ENCODE measurements at regions not wholly inside any gene's neighbourhood (a gene's known extent, or its start where the extent isn't known, plus 50 kb on each side); places are given as distances from the start of the nearest gene placed in this dataset.

DNA sequence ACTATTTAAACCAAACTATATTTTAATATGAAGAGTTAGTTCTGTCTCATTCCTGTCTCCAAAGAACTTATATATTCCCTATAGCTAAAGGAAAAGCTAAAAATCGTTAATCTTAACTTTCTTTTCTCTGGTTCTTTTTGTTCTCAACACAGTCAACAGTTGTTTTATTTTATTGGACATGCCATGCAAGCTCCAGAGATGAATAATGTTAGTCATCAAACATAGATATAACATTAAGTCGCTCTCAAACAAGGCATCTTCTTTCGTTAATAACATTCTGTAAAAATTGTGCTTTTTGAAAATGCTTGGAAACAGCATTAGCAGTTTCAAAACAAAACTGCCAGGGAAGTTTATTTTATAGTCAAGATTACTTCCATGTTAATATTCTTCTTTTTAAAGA, 117.9 kb upstream of the GPM6A start:
- Histone ChIP-seq H3K9ac (no peak overlapping the region), H4K20me1 (ENCODE audit: insufficient read depth) (no peaks in the 10 kb centered on the region), H3K4me2 (no peak overlapping the region), H3K9me2 (no peaks in the 10 kb centered on the region; the same call in 1 of the 2 replicates), H3K27me3 (ENCODE audit: insufficient read depth) (no peaks in the 10 kb centered on the region), H2AFZ (ENCODE audit: low read depth) (no peak overlapping the region), H3K36me3 (replicated peaks in 1 of 2; ENCODE audit: control insufficient read depth in 1 of 2, insufficient read depth in 2 of 2, low read length in 1 of 2) (no peaks in the 10 kb centered on the region), H3K4me1 (ENCODE audit: control insufficient read depth in 1 of 2, insufficient read depth in 2 of 2, low read depth in 1 of 2, low read length in 1 of 2) (no peaks in the 10 kb centered on the region), H3F3A (replicated peaks; ENCODE audit: insufficient read depth) (no peaks in the 10 kb centered on the region), H3K4me3 (ENCODE audit: low read depth in 2 of 2, low read length in 1 of 2) (no peak overlapping the region), H3K79me2 (ENCODE audit: insufficient read depth) (no peaks in the 10 kb centered on the region), H3K27ac (ENCODE audit: low read depth in 2 of 2, low read length in 1 of 2) (no peak overlapping the region), H3K9me3 (no peaks in the 10 kb centered on the region)
- 6% methylated on average over 3 of the region's 3 CpGs for WGBS (ENCODE audit: low lambda C conversion rate)
- no peak for DNase-seq
- ChIA-PET CTCF (no interaction called here), POLR2A (no interaction called here)
- TF ChIP-seq GABPA (IDR thresholded peaks at IDR 0.05; ENCODE audit: low read depth) (no peak), RFX5 (IDR thresholded peaks at IDR 0.05; ENCODE audit: low read length) (no peak), SIN3A (IDR thresholded peaks at IDR 0.05; ENCODE audit: borderline replicate concordance, low read depth, low read length) (no peak), EZH2phosphoT487 (IDR thresholded peaks at IDR 0.05; ENCODE audit: borderline replicate concordance, low read depth) (no peak), RXRA (IDR thresholded peaks at IDR 0.05; ENCODE audit: borderline replicate concordance, low read depth) (no peak), RAD21 (IDR thresholded peaks at IDR 0.05; ENCODE audit: low read length) (no peak), GATA2 (CRISPR knock-in tag; IDR thresholded peaks at IDR 0.05) (no peak), YY1 (IDR thresholded peaks at IDR 0.05; ENCODE audit: low read depth) (no peak), TAF1 (IDR thresholded peaks at IDR 0.05; ENCODE audit: borderline replicate concordance, low read depth, low read length) (no peak), ELF1 (IDR thresholded peaks at IDR 0.05) (no peak)
- TF ChIP-seq, protein P1, sequence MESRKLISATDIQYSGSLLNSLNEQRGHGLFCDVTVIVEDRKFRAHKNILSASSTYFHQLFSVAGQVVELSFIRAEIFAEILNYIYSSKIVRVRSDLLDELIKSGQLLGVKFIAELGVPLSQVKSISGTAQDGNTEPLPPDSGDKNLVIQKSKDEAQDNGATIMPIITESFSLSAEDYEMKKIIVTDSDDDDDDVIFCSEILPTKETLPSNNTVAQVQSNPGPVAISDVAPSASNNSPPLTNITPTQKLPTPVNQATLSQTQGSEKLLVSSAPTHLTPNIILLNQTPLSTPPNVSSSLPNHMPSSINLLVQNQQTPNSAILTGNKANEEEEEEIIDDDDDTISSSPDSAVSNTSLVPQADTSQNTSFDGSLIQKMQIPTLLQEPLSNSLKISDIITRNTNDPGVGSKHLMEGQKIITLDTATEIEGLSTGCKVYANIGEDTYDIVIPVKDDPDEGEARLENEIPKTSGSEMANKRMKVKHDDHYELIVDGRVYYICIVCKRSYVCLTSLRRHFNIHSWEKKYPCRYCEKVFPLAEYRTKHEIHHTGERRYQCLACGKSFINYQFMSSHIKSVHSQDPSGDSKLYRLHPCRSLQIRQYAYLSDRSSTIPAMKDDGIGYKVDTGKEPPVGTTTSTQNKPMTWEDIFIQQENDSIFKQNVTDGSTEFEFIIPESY (IDR thresholded peaks at IDR 0.05; ENCODE audit: borderline replicate concordance, low read depth): no peak
- TF ChIP-seq, protein P2, sequence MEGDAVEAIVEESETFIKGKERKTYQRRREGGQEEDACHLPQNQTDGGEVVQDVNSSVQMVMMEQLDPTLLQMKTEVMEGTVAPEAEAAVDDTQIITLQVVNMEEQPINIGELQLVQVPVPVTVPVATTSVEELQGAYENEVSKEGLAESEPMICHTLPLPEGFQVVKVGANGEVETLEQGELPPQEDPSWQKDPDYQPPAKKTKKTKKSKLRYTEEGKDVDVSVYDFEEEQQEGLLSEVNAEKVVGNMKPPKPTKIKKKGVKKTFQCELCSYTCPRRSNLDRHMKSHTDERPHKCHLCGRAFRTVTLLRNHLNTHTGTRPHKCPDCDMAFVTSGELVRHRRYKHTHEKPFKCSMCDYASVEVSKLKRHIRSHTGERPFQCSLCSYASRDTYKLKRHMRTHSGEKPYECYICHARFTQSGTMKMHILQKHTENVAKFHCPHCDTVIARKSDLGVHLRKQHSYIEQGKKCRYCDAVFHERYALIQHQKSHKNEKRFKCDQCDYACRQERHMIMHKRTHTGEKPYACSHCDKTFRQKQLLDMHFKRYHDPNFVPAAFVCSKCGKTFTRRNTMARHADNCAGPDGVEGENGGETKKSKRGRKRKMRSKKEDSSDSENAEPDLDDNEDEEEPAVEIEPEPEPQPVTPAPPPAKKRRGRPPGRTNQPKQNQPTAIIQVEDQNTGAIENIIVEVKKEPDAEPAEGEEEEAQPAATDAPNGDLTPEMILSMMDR (IDR thresholded peaks at IDR 0.05): no peak
- TF ChIP-seq, protein P3, sequence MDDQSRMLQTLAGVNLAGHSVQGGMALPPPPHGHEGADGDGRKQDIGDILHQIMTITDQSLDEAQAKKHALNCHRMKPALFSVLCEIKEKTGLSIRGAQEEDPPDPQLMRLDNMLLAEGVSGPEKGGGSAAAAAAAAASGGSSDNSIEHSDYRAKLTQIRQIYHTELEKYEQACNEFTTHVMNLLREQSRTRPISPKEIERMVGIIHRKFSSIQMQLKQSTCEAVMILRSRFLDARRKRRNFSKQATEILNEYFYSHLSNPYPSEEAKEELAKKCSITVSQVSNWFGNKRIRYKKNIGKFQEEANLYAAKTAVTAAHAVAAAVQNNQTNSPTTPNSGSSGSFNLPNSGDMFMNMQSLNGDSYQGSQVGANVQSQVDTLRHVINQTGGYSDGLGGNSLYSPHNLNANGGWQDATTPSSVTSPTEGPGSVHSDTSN (IDR thresholded peaks at IDR 0.05): no peak

DNA sequence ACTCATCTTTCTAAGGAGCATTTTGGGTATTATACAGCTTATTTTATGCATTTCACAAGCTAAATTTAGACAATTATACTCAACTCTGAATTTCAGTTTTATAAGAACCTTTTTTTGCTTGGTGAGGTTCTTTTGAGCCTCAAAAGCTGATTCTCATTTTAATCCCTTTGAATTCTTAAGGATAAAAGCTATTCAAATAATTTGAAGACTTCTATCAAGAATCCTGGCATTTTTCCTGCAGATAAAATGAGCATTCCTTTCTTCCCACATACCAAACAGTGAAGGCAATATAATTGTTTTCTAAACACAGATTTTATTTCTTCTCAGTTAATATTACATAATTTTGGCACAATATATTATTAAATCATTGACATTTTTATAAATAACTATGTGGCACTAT, 118.4 kb upstream of the GPM6A start:
- Histone ChIP-seq H3K36me3 (replicated peaks in 1 of 2; ENCODE audit: control insufficient read depth in 1 of 2, insufficient read depth in 2 of 2, low read length in 1 of 2) (no peaks in the 10 kb centered on the region), H3K4me2 (no peak overlapping the region), H3K9me2 (no peaks in the 10 kb centered on the region; the same call in 1 of the 2 replicates), H3K27ac (ENCODE audit: low read depth in 2 of 2, low read length in 1 of 2) (no peak overlapping the region), H3K27me3 (ENCODE audit: insufficient read depth) (no peaks in the 10 kb centered on the region), H3K9me3 (no peaks in the 10 kb centered on the region), H3K4me3 (ENCODE audit: low read depth in 2 of 2, low read length in 1 of 2) (no peak overlapping the region), H4K20me1 (ENCODE audit: insufficient read depth) (no peaks in the 10 kb centered on the region), H3K9ac (no peak overlapping the region), H2AFZ (ENCODE audit: low read depth) (no peak overlapping the region), H3F3A (replicated peaks; ENCODE audit: insufficient read depth) (no peaks in the 10 kb centered on the region), H3K4me1 (ENCODE audit: control insufficient read depth in 1 of 2, insufficient read depth in 2 of 2, low read depth in 1 of 2, low read length in 1 of 2) (no peaks in the 10 kb centered on the region), H3K79me2 (ENCODE audit: insufficient read depth) (no peaks in the 10 kb centered on the region)
- CTCF ChIA-PET: no interaction called here
- POLR2A ChIA-PET: no interaction called here
- TF ChIP-seq MEF2A (IDR thresholded peaks at IDR 0.05; ENCODE audit: borderline replicate concordance, low read depth) (no peak), TAF1 (IDR thresholded peaks at IDR 0.05; ENCODE audit: borderline replicate concordance, low read depth, low read length) (no peak), SIN3A (IDR thresholded peaks at IDR 0.05; ENCODE audit: borderline replicate concordance, low read depth, low read length) (no peak), TEAD4 (IDR thresholded peaks at IDR 0.05; ENCODE audit: borderline replicate concordance, insufficient read depth) (no peak), TCF12 (IDR thresholded peaks at IDR 0.05) (no peak), GABPA (IDR thresholded peaks at IDR 0.05; ENCODE audit: low read depth) (no peak), EP300 (IDR thresholded peaks at IDR 0.05; ENCODE audit: borderline replicate concordance in 1 of 2, low read depth in 1 of 2, low read length in 1 of 2) (no peak), FOSL2 (IDR thresholded peaks at IDR 0.05; ENCODE audit: borderline replicate concordance, low read depth) (no peak), EZH2phosphoT487 (IDR thresholded peaks at IDR 0.05; ENCODE audit: borderline replicate concordance, low read depth) (no peak), CHD2 (IDR thresholded peaks at IDR 0.05; ENCODE audit: low read length, partially characterized antibody) (no peak), GATA2 (CRISPR knock-in tag; IDR thresholded peaks at IDR 0.05) (no peak)
- TF ChIP-seq, protein P4, sequence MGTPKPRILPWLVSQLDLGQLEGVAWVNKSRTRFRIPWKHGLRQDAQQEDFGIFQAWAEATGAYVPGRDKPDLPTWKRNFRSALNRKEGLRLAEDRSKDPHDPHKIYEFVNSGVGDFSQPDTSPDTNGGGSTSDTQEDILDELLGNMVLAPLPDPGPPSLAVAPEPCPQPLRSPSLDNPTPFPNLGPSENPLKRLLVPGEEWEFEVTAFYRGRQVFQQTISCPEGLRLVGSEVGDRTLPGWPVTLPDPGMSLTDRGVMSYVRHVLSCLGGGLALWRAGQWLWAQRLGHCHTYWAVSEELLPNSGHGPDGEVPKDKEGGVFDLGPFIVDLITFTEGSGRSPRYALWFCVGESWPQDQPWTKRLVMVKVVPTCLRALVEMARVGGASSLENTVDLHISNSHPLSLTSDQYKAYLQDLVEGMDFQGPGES (IDR thresholded peaks at IDR 0.05; ENCODE audit: low read depth, low read length): no peak
- DNase-seq: no peak

All from SK-N-SH (cell line).